Spleen (tissue), 11 donors: ENCODE measurements at regions not wholly inside any gene's neighbourhood (a gene's known extent, or its start where the extent isn't known, plus 50 kb on each side); places are given as distances from the start of the nearest gene placed in this dataset.
A peak's percentile ranks its signal among the peaks of the same experiment; 100 is the strongest.

ENCODE experiments used
- DNase-seq: peaks from one replicate; pipeline ENCODE4 v3.0.0-alpha.2; 2020
- H3K27ac ChIP-seq, 8 donors: fragments of 200-600 bp; sonication (generic) in 7 of 8; 1 replicate in 4 of 8; 2 replicates in 4 of 8; pipeline versions ENCODE4 v1.5.0 to v1.8.0; 2016 to 2021; ENCODE audit warnings: inconsistent platforms in 4 of 8, mild to moderate bottlenecking in 4 of 8, moderate library complexity in 1 of 8
- H3K27me3 ChIP-seq, 7 donors: fragments of 200-600 bp; sonication (generic) in 6 of 7; replicated peaks in 1 of 7; 1 replicate in 4 of 7; 2 replicates in 3 of 7; pipeline versions ENCODE4 v1.5.0 to v1.8.0; 2016 to 2021; ENCODE audit warnings: inconsistent platforms in 3 of 7, mild to moderate bottlenecking in 1 of 7
- H3K36me3 ChIP-seq, 6 donors: fragments of 200-600 bp; sonication (generic) in 5 of 6; 1 replicate in 4 of 6; 2 replicates in 2 of 6; pipeline versions ENCODE4 v1.5.0 to v1.8.0; 2016 to 2021; ENCODE audit warnings: inconsistent platforms in 2 of 6
- H3K4me1 ChIP-seq, 6 donors: fragments of 200-600 bp; sonication (generic) in 5 of 6; 1 replicate in 3 of 6; 2 replicates in 3 of 6; pipeline versions ENCODE4 v1.5.0 to v1.8.0; 2016 to 2021; ENCODE audit warnings: inconsistent platforms in 3 of 6
- H3K4me3 ChIP-seq, 8 donors: fragments of 200-600 bp; sonication (generic) in 7 of 8; 1 replicate in 4 of 8; 2 replicates in 4 of 8; pipeline versions ENCODE4 v1.5.0 to v1.8.0; 2016 to 2021; ENCODE audit warnings: inconsistent platforms in 4 of 8, mild to moderate bottlenecking in 4 of 8, moderate library complexity in 2 of 8
- H3K9me3 ChIP-seq, 8 donors: fragments of 200-600 bp; sonication (generic) in 7 of 8; 1 replicate in 4 of 8; 2 replicates in 4 of 8; pipeline versions ENCODE4 v1.5.0 to v1.8.0; 2016 to 2021; ENCODE audit warnings: inconsistent platforms in 4 of 8
- POLR2A ChIP-seq, 3 donors: fragments of 450-650 bp; IDR thresholded peaks; one replicate each; pipeline ENCODE4 v1.5.1; 2017; ENCODE audit warnings: antibody characterized with exemption in 3 of 3, mild to moderate bottlenecking in 1 of 3
- POLR2AphosphoS5 ChIP-seq, 3 donors: sonication (generic); formaldehyde crosslinking; IDR thresholded peaks; one replicate each; pipeline ENCODE4 v1.5.1; 2017; ENCODE audit warnings: antibody characterized with exemption in 3 of 3
- WGBS, 5 donors: extraction: QIAGEN DNeasy Blood & Tissue Kit in 3 of 5; methylation state at CpG; one replicate each; pipeline versions ENCODE4 v1.1.5 to v1.1.7; 2013 to 2018; 5-methylcytosine and 5-hydroxymethylcytosine counted together
- intact Hi-C: fragments of 100-400 bp; cut with DNase I; formaldehyde crosslinking; loops from one replicate; pipeline ENCODE4 v1.15.0; 2023; ENCODE audit warnings: low total_unique reads
- TF ChIP-seq, protein P1 (sequence below), 11 experiments: fragments of 200-600 bp in 7 of 11; fragments of 450-650 bp in 4 of 11; sonication (generic) in 4 of 11; IDR thresholded peaks in 8 of 11; conservative IDR thresholded peaks in 3 of 11; 1 replicate in 7 of 11; 2 replicates in 4 of 11; pipeline versions ENCODE4 v1.4.0 to v1.8.0; 2016 to 2021; ENCODE audit warnings: antibody characterized with exemption in 11 of 11, inconsistent platforms in 4 of 11, mild to moderate bottlenecking in 1 of 11
- donor health status: healthy with polysubstance abuse.
- donor health status: DM: no; HTN: no; CAD: no; lungs with moderate emphysema.
- donor health status: DM: no; HTN: no; CAD: no.
- donor health status: Bipolar disorder and iron deficiency.
- donor health status: healthy.
- donor health status: DM: no; HTN: no; CAD: no.
- donor health status: DM: yes; HTN: yes; CAD: no.

DNA sequence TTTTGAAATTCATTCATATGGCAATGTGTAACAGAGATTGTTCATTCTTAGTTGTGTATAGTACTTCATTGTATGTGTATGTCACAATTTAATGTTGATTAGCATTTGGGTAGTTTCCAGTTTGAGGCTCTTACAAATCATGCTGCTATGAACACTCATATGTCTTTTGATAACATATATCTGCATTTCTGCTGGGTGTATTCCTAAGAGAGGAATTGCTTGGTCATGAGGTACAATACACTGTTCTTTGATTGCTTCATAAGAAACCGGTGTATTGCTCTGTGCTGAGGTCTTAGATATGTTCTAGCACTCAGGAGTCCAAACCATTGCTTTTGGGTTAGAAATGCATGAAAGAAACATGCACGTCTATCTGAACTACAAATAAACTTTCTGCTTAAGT, 492.9 kb upstream of the JAG1 start:
- H3K36me3 ChIP-seq: no peaks in the 10 kb centered on the region
- WGBS, 5 donors: 71 to 82% (median 75%) methylated on average over 2 of the region's 2 CpGs

DNA sequence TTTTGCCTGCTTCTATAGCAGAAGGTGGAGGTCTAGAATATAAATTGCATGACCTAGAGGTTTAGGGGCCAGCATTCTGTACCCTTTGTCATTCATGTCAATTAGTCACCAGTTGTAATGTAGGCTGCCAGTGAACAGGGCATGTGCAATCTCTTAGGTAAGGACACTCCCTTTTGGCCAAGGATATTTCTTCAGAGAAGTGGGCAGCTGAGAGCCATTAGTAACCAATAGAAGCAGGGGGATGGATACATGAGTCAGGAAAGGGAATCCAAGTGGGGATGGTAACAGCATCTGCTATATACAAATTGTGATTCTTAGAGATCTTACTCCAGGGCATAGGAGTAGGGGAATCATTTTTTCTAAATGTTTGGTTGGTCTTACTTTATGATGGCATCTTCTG, 494.2 kb upstream of the JAG1 start:
- Histone ChIP-seq H3K36me3 (no peaks in the 10 kb centered on the region), H3K4me1 (no peaks in the 10 kb centered on the region), H3K4me3 (no peak overlapping the region), H3K27ac (no peak overlapping the region), H3K27me3 (no peaks in the 10 kb centered on the region), H3K9me3 (no peaks in the 10 kb centered on the region)
- no peak for DNase-seq
- intact Hi-C loops: no loop called here
- TF ChIP-seq POLR2AphosphoS5 (IDR thresholded peaks at IDR 0.05): no peak
- TF ChIP-seq, protein P1, sequence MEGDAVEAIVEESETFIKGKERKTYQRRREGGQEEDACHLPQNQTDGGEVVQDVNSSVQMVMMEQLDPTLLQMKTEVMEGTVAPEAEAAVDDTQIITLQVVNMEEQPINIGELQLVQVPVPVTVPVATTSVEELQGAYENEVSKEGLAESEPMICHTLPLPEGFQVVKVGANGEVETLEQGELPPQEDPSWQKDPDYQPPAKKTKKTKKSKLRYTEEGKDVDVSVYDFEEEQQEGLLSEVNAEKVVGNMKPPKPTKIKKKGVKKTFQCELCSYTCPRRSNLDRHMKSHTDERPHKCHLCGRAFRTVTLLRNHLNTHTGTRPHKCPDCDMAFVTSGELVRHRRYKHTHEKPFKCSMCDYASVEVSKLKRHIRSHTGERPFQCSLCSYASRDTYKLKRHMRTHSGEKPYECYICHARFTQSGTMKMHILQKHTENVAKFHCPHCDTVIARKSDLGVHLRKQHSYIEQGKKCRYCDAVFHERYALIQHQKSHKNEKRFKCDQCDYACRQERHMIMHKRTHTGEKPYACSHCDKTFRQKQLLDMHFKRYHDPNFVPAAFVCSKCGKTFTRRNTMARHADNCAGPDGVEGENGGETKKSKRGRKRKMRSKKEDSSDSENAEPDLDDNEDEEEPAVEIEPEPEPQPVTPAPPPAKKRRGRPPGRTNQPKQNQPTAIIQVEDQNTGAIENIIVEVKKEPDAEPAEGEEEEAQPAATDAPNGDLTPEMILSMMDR (IDR thresholded peaks at IDR 0.05 in 8 of 11, conservative IDR thresholded peaks at IDR 0.05 in 3 of 11): no peak
- TF ChIP-seq POLR2A (IDR thresholded peaks at IDR 0.05): no peak

More for the DNA sequence above, 492.9 kb upstream of the JAG1 start:
- DNase-seq: no peak
- H3K9me3 ChIP-seq: no peaks in the 10 kb centered on the region
- no peaks in the 10 kb centered on the region for H3K27me3 ChIP-seq
- no peak overlapping the region for H3K4me3 ChIP-seq
- intact Hi-C loops: no loop called here
- TF ChIP-seq, protein P1 (IDR thresholded peaks at IDR 0.05 in 8 of 11, conservative IDR thresholded peaks at IDR 0.05 in 3 of 11): no peak
- TF ChIP-seq POLR2AphosphoS5 (IDR thresholded peaks at IDR 0.05): no peak
- TF ChIP-seq POLR2A (IDR thresholded peaks at IDR 0.05): no peak
- H3K4me1 ChIP-seq: no peaks in the 10 kb centered on the region
- H3K27ac ChIP-seq: no peak overlapping the region

DNA sequence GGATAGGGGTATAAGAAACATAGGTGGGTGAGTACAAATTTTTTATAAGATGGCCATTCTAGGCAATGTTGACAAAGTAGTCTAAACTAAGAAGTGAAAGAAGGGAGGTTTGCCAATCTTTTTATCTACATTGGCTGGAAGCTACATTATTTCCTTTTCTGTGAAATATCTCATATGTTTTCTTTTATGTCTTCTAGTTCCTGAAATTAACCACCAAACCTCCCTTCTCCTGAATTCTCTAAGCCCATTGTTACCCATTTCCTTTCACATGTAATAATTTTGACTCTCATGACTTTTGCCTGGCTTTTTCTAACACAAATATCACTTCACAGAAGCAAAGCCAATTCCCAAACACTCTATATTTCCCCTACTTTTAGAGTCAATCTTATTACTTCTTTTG, 496.2 kb upstream of the JAG1 start:
- intact Hi-C loops: no loop called here
- Histone ChIP-seq H3K9me3 (no peaks in the 10 kb centered on the region), H3K36me3 (no peaks in the 10 kb centered on the region), H3K27me3 (no peaks in the 10 kb centered on the region), H3K27ac (peak overlapping the region in 4 of 8 donors; percentile 20 to 53 (median 41)), H3K4me1 (no peaks in the 10 kb centered on the region), H3K4me3 (no peak overlapping the region)
- DNase-seq: no peak
- no peak for TF ChIP-seq POLR2A (IDR thresholded peaks at IDR 0.05)

DNA sequence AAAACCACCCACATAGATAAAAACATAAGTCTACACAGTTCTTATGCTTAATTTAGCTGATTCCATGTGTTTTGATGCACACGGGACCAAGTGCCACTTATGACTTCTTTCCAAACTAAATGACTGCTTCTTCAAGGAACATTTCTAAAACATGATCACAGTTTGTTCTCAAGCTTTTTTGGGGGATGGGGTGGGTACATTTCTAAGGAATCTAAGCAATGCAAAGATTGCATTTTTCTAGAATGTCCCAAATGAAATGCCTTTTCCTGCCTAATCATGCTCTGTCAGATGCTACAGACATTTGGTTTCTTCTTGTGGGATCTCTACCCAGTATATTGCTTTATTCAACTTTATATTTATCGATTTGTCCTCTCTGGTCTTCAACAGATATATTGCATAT, 496.8 kb upstream of the JAG1 start:
- no peak overlapping the region for H3K4me3 ChIP-seq
- intact Hi-C loops: no loop called here
- H3K27me3 ChIP-seq: no peaks in the 10 kb centered on the region
- no peaks in the 10 kb centered on the region for H3K4me1 ChIP-seq
- H3K27ac ChIP-seq: peak overlapping the region in 3 of 8 donors; percentile 33 to 53 (median 49)
- H3K9me3 ChIP-seq: no peaks in the 10 kb centered on the region
- DNase-seq: no peak
- WGBS, 5 donors: 58 to 79% (median 75%) methylated on average over 2 of the region's 2 CpGs
- TF ChIP-seq POLR2A (IDR thresholded peaks at IDR 0.05): no peak
- no peaks in the 10 kb centered on the region for H3K36me3 ChIP-seq

DNA sequence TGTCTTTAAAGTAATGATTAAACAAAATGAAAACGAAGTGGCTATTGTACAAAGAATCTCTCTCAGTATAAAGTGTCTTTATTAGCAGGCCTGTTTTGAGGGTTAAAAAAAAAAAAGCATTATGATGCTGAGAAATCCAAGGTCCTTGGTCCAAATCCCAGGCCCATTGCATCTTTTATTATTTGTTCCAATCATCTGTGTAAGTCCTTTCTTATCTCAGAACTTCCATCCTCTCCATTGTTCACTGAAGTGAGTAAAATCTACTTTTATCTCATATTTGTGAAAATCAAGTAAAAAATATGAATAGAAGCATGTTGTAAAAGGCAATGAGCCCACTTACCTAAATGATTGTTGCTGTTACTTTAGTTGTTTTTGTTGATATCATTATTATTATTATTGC, 499.1 kb upstream of the JAG1 start:
- intact Hi-C loops: no loop called here
- Histone ChIP-seq H3K4me3 (no peak overlapping the region), H3K27ac (no peak overlapping the region), H3K36me3 (no peaks in the 10 kb centered on the region), H3K9me3 (no peaks in the 10 kb centered on the region), H3K27me3 (no peaks in the 10 kb centered on the region), H3K4me1 (no peaks in the 10 kb centered on the region)
- no peak for TF ChIP-seq POLR2A (IDR thresholded peaks at IDR 0.05)
- TF ChIP-seq, protein P1 (IDR thresholded peaks at IDR 0.05 in 8 of 11, conservative IDR thresholded peaks at IDR 0.05 in 3 of 11): no peak
- TF ChIP-seq POLR2AphosphoS5 (IDR thresholded peaks at IDR 0.05): no peak
- DNase-seq: no peak
- WGBS, 5 donors: 58 to 71% (median 64%) methylated on average over 1 of the region's 1 CpG
